Glomerular visceral epithelial cell (primary cell): ENCODE measurements at regions not wholly inside any gene's neighbourhood (a gene's known extent, or its start where the extent isn't known, plus 50 kb on each side); places are given as distances from the start of the nearest gene placed in this dataset.
"Not testable (repeated sequence)": the region's sequence is repeated elsewhere in the genome, so short reads cannot be mapped to it uniquely, and the experiment has no call there.

Experiments
- DNase-seq: peaks from one replicate; pipeline ENCODE4 v3.0.0-alpha.2; 2016; ENCODE audit errors: extremely low spot score

GRCh38 chr2:95725677-95726076, 133.9 kb downstream of the TRIM43 start:
- DNase-seq: not testable (repeated sequence)

- DNase-seq: not testable (repeated sequence)
These were observed 135.6 kb downstream of the TRIM43 start for GRCh38 chr2:95727420-95727819.

DNA sequence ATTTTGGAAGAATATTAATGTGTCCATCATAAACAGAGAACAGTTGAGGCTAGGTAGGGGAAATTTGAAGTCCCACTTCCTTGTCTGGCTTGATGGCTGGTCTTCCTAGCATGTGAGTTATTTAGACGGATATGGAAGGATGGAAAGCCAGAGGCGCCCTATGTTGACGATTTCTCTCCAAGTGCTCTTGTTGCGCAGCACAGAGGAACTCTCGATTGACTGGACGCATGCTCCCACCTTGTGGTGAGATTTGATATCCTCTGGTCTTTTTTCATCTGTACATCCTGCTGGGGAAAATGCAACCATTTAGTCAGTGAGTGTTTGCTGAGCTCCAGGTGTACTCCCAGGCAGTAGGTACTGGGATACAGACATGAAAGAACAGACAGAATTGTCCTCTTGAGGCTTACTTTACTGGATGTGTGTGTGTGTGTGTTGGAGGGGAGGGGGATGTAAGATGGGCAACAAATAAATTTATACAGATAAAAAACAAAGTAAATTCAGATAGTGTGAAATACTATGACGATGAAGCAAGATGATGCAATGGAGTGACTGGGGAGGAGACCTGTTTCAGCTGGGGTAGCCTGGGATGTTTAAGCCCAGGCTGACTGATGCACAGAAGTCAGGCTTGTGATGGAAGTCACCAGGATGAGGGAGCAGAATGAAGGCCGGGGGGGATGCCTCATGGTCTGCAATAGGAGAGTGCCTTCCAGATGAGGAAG, 137.2 kb downstream of the TRIM43 start:
- DNase-seq: peak; percentile 89

- no peak for DNase-seq
These were observed 137.8 kb downstream of the TRIM43 start for GRCh38 chr2:95729597-95729955.

GRCh38 chr2:95730813-95731212, 139.0 kb downstream of the TRIM43 start:
- no peak for DNase-seq

DNA sequence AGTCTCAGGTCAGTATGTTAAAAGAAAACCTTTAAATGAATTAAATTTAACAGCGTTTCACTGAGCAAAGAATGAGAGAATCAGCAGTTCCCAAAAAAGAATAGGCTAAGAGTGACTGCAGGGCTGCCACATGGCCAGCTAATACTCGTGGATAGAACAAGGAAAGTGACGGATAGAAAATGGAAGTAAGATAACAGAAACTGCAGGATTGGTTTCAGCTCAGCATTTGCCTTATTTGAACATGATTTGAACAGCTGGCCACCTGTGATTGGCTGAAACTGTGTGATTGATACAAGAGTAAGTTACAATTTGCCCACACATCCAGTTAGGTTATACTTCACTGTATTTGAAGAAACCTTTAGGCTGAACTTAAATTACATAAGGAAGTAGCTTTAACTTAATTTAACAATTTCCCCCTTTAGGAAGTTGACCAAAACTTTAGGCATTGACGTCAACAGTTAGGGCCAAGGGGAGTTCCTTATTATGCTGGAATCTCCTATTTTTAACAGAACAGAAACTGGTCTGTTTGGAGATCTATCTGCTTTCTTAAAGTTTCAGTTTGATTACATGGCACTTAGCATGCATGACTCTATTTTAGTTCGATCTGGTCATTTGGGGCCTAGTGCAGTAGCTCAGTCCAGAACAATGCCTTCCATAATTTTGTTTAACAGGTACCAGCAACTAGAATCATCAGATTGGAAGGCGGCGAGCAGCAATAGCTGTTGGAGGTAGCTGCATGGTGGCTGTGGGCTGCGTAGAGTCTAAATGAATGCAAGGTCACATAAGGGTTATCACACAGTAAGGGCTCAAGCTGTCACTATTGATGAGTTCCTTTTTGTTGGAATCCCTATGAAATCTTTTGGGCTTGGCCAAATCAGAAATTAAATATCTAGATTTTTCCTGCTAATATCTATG, 143.4 kb downstream of the TRIM43 start:
- DNase-seq: no peak

DNA sequence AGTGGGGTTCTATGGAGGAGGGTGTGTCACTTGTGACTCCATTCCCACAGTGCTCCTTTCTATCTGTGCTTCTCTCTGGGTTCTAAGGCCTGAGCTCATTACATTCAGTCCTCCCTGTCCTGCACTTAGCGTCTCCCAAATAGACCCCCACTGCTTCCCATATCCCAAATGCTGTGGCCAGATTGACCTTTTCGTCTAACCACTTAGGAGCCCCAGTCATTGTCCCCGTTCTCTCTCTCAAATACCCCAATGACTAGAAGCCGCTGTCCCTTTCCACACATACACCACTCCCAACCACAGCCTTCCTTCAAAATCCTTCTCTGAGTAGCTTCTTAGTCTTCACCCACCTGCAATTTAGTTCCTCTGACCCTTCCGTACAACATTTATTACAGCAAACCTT, 146.5 kb downstream of the TRIM43 start:
- no peak for DNase-seq

GRCh38 chr2:95752126-95752525, 160.3 kb downstream of the TRIM43 start:
- not testable (repeated sequence) for DNase-seq

DNA sequence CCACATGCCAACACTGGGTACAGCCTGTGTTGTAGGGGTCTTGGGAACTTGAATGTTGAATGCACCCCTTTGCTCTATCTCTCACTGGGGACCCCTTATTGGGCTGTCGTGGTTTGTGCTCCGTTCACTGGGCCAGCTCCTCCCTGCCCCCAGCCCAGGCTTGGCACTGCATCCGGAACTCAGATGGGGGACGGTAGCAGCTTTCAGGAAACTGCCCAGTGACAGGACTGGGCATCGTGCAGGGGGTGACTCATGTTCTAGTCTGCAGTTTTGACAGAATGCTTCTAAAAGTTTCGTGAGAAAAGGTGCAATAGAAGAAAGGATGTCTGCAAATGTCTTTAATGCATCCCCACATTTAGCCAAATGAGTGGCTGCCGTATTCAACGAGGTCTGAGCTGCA, 162.0 kb downstream of the TRIM43 start:
- DNase-seq: not testable (repeated sequence)

DNA sequence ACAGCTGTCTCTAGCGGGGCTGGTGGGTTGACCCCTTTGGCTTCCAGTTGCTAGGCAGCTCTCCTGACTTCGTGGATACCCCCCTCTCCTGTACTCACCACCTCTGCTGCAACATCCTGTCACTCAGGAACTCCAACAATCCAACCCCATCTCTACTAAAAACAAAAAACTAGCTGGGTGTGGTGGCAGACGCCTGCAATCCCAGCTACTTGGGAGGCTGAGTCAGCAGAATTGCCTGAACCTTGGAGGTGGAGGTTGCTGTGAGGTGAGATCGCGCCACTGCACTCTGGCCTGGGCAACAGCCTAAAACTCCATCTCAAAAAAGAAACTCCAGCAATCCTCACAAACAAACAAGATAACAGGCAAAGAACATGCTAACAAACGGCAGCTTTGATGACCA, 162.4 kb downstream of the TRIM43 start:
- not testable (repeated sequence) for DNase-seq

GRCh38 chr2:95754819-95755563, 163.2 kb downstream of the TRIM43 start:
- DNase-seq: not testable (repeated sequence)

DNA sequence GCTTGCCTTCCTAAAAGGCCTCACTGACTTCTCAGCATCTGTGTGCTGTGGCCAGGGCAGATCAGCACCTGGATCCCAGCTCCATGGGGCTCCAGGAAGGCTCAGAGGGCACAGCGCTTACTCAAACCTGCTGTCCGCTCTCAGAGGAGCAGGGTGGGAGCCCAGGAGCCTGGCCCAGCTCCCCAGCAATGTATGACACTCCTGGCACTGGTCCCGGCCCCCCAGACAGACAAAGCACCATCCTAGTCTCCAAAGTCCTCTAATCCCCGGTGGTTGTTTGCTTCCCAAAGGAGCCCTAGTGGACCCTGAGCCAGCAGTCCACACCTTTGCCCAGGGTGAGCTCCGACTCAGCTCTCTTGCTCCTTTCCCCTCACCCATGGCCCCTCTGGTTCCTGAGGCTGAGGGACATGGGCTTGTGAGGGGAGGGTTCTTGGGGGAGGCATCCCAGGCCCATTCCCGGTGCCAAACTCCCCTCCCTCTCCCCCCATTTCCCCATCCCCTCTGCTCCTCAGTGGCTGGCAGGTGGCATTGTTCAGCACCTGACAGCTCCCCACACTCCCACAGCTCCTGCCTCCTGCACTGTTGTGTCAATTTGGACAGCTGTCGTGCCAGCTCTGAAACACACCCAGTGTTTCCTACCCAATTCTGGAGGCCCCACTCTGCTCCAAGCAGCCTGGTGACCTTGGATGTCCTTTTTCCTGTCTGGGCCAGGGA, 164.3 kb downstream of the TRIM43 start:
- DNase-seq: not testable (repeated sequence)

DNA sequence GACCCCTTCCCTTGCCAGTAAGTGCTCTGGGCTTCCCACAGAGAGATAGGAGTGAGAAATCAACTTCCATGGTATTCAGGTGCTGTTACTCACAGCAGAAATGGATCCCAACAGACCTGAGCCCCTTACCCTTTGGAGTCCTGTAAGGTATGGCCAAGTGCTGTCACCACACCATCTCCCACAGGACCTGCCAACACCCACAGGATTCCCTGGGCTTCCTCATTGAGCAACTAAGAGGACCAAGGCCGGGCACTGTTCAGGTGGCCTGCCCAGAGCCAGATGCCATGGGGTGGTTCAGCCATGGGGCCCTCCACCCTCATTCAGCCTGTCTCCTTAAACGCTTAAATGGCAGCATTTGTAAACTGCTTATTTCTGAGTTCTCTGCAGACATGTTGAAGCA, 166.2 kb downstream of the TRIM43 start:
- DNase-seq: no peak

DNA sequence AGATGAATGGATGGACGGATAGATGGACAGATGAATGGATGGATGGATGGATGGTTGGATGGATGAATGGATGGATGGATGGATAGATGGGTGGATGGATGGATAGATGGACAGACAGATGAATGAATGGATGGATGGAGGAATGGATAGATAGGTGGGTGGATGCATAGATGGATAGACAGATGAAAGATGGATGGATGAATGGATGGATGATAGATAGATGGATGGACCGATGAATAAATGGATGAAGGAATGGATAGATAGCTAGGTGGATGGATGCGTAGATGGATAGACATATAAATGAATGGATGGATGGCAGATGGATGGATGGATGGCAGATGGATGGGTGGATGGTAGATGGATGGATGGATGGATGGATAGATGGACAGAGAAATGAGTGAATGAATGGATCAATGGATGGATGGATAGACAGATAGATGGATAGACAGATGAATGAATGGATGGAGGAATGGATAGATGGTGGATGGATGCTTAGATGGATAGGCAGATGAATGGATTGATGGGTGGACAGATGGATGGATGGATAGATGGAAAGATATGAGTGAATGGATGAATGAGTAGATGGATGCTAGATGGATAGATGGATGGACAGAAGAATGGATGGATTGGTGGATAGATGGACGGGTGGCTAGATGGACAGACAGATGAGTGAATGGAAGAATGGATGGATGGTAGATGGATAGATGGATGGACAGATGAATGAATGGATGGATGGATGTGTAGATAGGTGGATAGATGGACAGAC, 167.9 kb downstream of the TRIM43 start:
- no peak for DNase-seq

DNA sequence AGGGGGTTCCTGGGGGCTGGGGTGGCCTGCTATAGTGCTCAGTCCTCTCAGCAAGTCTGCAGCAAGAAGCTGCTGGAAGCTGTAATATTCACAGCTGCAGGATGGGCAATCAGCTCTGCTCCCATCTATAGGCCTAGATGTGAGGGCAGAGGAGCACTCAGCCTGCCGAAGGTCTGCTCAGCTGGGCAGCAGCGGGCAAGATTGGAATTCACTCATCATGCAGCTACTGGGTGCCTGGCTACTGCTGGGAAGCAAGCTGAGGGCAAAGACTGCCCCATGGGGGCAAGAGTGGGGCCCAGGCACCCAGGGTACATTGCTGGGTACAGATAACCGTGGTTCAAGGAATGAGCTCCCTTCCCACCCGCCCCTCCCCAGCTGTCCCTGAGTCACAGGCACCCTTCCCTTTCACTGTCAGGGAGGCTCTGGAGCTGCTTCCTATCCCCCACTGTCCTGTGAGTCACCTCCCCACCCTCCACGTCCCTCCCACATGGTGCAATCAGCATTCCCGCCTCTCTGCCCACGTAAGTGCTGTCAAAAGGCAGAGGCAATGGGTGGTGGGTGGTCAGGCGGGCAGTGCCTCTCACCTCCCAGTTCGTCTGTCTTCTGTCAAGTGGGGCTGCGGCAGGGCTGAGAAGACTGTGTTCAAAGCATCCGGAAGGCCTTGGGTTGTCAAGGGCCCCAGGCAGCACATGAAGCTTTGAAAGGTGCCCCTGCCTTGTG, 169.2 kb downstream of the TRIM43 start:
- DNase-seq: peak; percentile 81

DNA sequence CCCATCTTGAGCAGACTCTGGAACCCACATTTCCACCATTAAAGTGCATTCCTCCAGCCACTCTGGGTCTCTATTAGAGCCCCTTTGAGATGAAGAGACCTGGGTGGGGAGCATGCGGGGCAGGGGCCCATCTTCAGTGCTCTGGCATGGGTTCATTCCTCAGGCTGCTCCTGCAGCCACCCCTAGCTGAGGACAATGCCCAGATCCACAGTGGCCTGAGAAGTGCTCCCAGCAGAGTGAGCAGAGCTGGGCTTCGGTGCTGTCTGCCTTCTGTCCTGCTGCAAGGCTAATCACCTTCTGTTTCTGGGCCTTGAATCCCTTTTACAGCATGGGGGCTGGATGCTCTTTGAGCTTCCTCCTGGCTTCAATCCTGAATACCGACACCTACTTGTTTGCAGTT, 169.8 kb downstream of the TRIM43 start:
- no peak for DNase-seq

- DNase-seq: not testable (repeated sequence)
These were observed 170.5 kb downstream of the TRIM43 start for GRCh38 chr2:95762023-95763021.

DNA sequence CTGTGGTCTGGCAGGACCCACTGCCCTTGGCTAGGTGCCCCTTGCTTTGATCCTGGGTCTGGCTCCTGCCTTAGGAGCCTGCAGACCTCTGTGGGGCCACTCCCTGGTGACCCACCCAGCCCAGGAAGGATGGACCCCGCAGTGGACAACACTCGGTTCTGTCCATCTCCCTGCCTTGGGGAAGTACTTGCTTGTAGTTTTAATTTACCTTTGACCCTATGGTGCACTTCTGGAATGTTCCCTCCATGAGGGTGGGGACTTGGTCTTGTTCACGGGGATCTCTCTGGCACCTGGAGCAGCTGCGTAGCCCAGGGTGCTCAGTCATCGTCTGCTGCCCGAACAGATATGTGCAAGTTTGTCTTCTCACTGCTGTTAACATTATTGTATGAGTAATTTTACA, 171.3 kb downstream of the TRIM43 start:
- DNase-seq: not testable (repeated sequence)

DNA sequence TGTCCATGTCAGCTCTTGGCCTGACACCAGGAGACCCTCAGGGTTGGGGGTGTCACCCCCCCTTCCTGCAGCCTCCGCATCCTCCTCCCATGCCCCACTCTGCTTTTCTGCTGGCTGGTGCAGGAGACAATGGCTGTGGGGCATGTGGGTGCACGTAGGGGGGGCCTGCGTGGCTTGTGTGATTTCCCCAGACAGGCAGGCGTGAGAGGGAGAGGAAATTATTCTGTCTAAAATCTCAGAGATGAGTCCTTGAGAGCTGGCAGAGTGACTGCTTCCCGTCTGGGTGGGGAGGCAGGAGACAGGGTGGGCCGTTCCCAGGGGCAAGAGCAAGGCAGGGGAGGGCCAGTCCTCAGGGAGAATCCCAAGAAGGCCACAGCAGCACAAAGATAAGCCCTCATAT, 173.2 kb downstream of the TRIM43 start:
- not testable (repeated sequence) for DNase-seq
